MCF 10A (cell line): ENCODE measurements at regions not wholly inside any gene's neighbourhood (a gene's known extent, or its start where the extent isn't known, plus 50 kb on each side); places are given as distances from the start of the nearest gene placed in this dataset.

Experiments
- BruUV-seq: library from RNA; stranded (reverse); fragments of 400-500 nt; replicated peaks from 2 replicates; lab custom pipeline; 2021; lab: Mats Ljungman, UMichigan
- CTCF ChIA-PET: fragments of 300-600 bp; sonication (Branson Sonifier 250); formaldehyde crosslinking; extraction: SDS; loops from one replicate; lab custom pipeline; 2021; ENCODE audit warnings: antibody characterized with exemption, inconsistent platforms; lab: Yijun Ruan, JAX
- POLR2A ChIA-PET: fragments of 300-600, 350-650 bp; sonication (Branson Sonifier 250); formaldehyde crosslinking; extraction: SDS; loops from one replicate; lab custom pipeline; 2020; ENCODE audit warnings: antibody characterized with exemption, inconsistent platforms; lab: Yijun Ruan, JAX
- DNase-seq: peaks from one replicate; pipeline ENCODE4 v3.0.0-alpha.2; 2018; ENCODE audit not compliant: unreplicated experiment
- H3K27ac Mint-ChIP-seq: one replicate; pipeline ENCODE4 v1.8.0; 2022; ENCODE audit warnings: mild to moderate bottlenecking, low read depth, mixed read lengths; ENCODE audit not compliant: unreplicated experiment
- H3K27me3 Mint-ChIP-seq: one replicate; pipeline ENCODE4 v1.8.0; 2022; ENCODE audit warnings: mixed read lengths; ENCODE audit not compliant: insufficient read depth, unreplicated experiment
- H3K36me3 Mint-ChIP-seq: one replicate; pipeline ENCODE4 v1.8.0; 2022; ENCODE audit warnings: mild to moderate bottlenecking, moderate library complexity, mixed read lengths; ENCODE audit not compliant: insufficient read depth, unreplicated experiment
- H3K4me1 Mint-ChIP-seq: one replicate; pipeline ENCODE4 v1.8.0; 2022; ENCODE audit warnings: mixed read lengths; ENCODE audit not compliant: insufficient read depth, unreplicated experiment
- H3K4me3 Mint-ChIP-seq: one replicate; pipeline ENCODE4 v1.8.0; 2022; ENCODE audit warnings: mild to moderate bottlenecking, moderate library complexity, mixed read lengths; ENCODE audit not compliant: unreplicated experiment
- H3K9me3 Mint-ChIP-seq: one replicate; pipeline ENCODE4 v1.8.0; 2022; ENCODE audit warnings: mixed read lengths; ENCODE audit not compliant: unreplicated experiment
- intact Hi-C: fragments of 100-400 bp; cut with micrococcal nuclease; formaldehyde crosslinking; loops from 2 replicates; pipeline ENCODE4 v1.14.1; 2022
- TF ChIP-seq, protein P1 (sequence below): fragments of 200-600 bp; IDR thresholded peaks from one replicate; pipeline ENCODE4 v1.8.0; 2022; ENCODE audit warnings: antibody characterized with exemption, mild to moderate bottlenecking; ENCODE audit not compliant: unreplicated experiment

DNA sequence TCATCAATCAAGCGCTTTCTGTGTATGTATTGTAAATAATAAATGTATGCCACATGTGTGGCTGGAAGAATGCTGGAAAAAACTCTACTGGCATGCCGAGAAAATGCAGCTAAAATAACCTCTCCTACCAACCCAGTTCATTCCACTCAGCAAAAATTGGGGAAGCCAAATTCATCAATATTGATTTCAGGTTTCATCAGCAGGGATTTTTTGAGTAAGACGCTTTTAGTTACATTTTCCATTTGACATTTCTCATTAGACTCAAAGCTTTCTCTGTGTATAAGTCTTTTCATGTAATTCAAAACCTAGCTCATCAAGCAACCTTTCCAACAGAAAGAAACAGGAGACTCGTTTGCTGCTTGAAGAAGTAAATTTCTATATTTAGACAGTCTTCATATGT lies 338.1 kb downstream of the DMRT2 start:
- ChIA-PET POLR2A (interaction anchor here (0.6 to 1.2 kb wide), 2 partner anchors 16 to 275 kb away, joined by 3 to 4 read pairs; no protein-coding TSS in a partner anchor), CTCF (no interaction called here)
- H3K36me3 Mint-ChIP-seq: no peaks in the 10 kb centered on the region
- no peaks in the 10 kb centered on the region for H3K9me3 Mint-ChIP-seq
- peaks cover 32% of the 10 kb centered on the region for H3K27me3 Mint-ChIP-seq
- H3K27ac Mint-ChIP-seq: no peak overlapping the region
- intact Hi-C loops: no loop called here
- BruUV-seq: no TSS peak
- no peak overlapping the region for H3K4me3 Mint-ChIP-seq
- TF ChIP-seq, protein P1, sequence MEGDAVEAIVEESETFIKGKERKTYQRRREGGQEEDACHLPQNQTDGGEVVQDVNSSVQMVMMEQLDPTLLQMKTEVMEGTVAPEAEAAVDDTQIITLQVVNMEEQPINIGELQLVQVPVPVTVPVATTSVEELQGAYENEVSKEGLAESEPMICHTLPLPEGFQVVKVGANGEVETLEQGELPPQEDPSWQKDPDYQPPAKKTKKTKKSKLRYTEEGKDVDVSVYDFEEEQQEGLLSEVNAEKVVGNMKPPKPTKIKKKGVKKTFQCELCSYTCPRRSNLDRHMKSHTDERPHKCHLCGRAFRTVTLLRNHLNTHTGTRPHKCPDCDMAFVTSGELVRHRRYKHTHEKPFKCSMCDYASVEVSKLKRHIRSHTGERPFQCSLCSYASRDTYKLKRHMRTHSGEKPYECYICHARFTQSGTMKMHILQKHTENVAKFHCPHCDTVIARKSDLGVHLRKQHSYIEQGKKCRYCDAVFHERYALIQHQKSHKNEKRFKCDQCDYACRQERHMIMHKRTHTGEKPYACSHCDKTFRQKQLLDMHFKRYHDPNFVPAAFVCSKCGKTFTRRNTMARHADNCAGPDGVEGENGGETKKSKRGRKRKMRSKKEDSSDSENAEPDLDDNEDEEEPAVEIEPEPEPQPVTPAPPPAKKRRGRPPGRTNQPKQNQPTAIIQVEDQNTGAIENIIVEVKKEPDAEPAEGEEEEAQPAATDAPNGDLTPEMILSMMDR: no peak
- DNase-seq: no peak
- no peaks in the 10 kb centered on the region for H3K4me1 Mint-ChIP-seq

DNA sequence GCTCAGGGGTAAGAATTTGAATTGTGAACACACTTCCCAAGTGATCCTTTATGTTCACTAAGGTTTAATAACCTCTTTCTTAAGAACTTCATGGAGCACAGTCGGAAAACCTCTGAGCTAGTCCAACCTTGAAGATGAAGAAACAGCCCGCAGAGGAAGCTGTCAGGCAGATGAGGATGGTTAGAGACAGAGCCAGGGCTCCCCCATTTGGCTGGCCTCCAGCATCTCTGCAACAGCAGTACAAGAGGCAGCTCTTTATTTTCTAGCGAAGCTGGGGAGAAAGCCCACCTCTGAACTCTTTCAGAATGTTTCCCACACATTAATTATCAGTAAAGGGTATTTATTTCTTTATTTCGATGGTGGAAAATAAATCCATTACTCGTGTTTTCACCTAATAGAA lies 350.8 kb downstream of the DMRT2 start:
- ChIA-PET CTCF (no interaction called here), POLR2A (no interaction called here)
- intact Hi-C loops: no loop called here
- no peaks in the 10 kb centered on the region for H3K4me1 Mint-ChIP-seq
- no TSS peak for BruUV-seq
- no peaks in the 10 kb centered on the region for H3K9me3 Mint-ChIP-seq
- no peak for DNase-seq
- TF ChIP-seq, protein P1: no peak
- no peak overlapping the region for H3K4me3 Mint-ChIP-seq
- no peaks in the 10 kb centered on the region for H3K36me3 Mint-ChIP-seq
- H3K27ac Mint-ChIP-seq: no peak overlapping the region
- peaks cover 3% of the 10 kb centered on the region for H3K27me3 Mint-ChIP-seq

DNA sequence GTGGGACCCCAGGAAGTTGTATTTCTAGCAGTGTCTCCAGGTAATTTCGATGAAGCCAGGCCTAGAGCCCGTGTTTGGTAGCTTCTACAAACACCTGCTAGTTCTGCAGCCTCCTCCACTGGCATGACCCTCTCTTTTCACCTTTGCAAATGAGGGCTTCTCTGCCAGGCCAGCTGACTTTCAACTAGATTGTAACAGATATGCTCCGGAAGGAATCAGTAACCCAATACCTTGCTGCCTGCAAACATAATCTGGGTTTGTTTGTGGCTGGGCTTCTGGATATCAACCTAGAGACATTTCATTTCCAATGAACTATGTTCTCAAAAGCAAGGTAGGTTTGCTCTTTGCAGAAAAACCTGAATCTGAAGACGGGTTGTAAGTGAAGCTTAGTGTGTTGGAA lies 354.8 kb downstream of the DMRT2 start:
- no peaks in the 10 kb centered on the region for H3K36me3 Mint-ChIP-seq
- TF ChIP-seq, protein P1: no peak
- CTCF ChIA-PET: interaction anchor here (0.6 to 0.8 kb wide), 3 partner anchors 9 to 682 kb away, joined by 3 to 6 read pairs (median 3); no protein-coding TSS in a partner anchor
- no peak for DNase-seq
- POLR2A ChIA-PET: no interaction called here
- no peak overlapping the region for H3K27ac Mint-ChIP-seq
- BruUV-seq: no TSS peak
- H3K9me3 Mint-ChIP-seq: no peaks in the 10 kb centered on the region
- H3K4me1 Mint-ChIP-seq: no peaks in the 10 kb centered on the region
- H3K4me3 Mint-ChIP-seq: no peak overlapping the region
- intact Hi-C loops: no loop called here
- no peaks in the 10 kb centered on the region for H3K27me3 Mint-ChIP-seq

DNA sequence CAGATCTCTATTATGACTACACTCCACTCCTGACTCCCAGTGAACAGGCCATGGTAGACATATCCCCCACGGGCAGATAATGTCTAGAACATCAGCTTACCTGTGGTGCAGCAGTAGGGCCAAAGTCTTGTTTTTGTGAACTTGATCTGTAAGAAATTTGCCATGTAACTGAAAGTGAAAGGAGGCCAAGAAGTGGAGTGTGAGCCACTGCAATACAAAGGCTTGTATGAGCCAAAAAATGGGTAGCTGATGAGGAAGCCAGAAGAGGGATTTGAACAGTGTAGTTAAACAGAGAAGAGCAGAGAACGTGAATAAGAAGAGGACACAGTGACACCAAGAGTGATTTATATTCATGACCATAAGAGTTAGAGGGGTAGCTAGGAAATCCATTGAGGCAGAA lies 361.7 kb downstream of the DMRT2 start:
- no peak overlapping the region for H3K27ac Mint-ChIP-seq
- no peak for DNase-seq
- BruUV-seq: no TSS peak
- H3K27me3 Mint-ChIP-seq: no peaks in the 10 kb centered on the region
- ChIA-PET POLR2A (no interaction called here), CTCF (no interaction called here)
- no peaks in the 10 kb centered on the region for H3K36me3 Mint-ChIP-seq
- TF ChIP-seq, protein P1: no peak
- H3K4me3 Mint-ChIP-seq: no peak overlapping the region
- intact Hi-C loops: no loop called here
- peaks cover 8% of the 10 kb centered on the region for H3K9me3 Mint-ChIP-seq
- peaks cover 6% of the 10 kb centered on the region for H3K4me1 Mint-ChIP-seq
